K562 (cell line): ENCODE measurements at regions not wholly inside any gene's neighbourhood (a gene's known extent, or its start where the extent isn't known, plus 50 kb on each side); places are given as distances from the start of the nearest gene placed in this dataset.

Experiments used
- ATAC-seq: fragments of 200-7000 bp; cut with Tn5 transposase; 3 replicates; pipeline ENCODE4 v1.9.1; 2020; ENCODE audit warnings: moderate library complexity
- BruUV-seq: library from RNA; stranded (reverse); fragments of 400-500 nt; replicated peaks from 2 replicates; lab custom pipeline; 2021; lab: Mats Ljungman, UMichigan
- CTCF ChIA-PET: fragments of 300-600 bp; formaldehyde crosslinking; extraction: SDS; loops from one replicate; lab custom pipeline; 2021; ENCODE audit warnings: low intra/inter-chr PET ratio; lab: Yijun Ruan, JAX
- POLR2A ChIA-PET: fragments of 300-600, 350-650 bp; sonication (Branson Sonifier 250); formaldehyde crosslinking; extraction: SDS; loops from one replicate; lab custom pipeline; 2021; ENCODE audit warnings: antibody characterized with exemption, inconsistent platforms; lab: Yijun Ruan, JAX
- DNase-seq, 4 experiments: peaks; one replicate each; pipeline versions ENCODE4 v3.0.0 to v3.0.0-alpha.2; 2011 to 2018; ENCODE audit warnings: low spot score in 3 of 4, mixed read lengths in 3 of 4; ENCODE audit errors: extremely low read depth in 1 of 4
- FAIRE-seq: peaks from 2 replicates; lab custom pipeline; 2011; peaks lifted over from hg19 to GRCh38; lab: Jason Lieb, UNC
- H2AFZ ChIP-seq: 2 replicates; pipeline ENCODE4 v1.6.0; 2011; ENCODE audit warnings: low read depth, low read length, control low read depth, inconsistent platforms
- H3K27ac ChIP-seq: fragments of 200-600 bp; 3 replicates; pipeline ENCODE4 v1.8.0; 2011; ENCODE audit warnings: low read depth, mild to moderate bottlenecking, control low read depth, inconsistent platforms, low read length, moderate library complexity, mixed read lengths; ENCODE audit errors: extremely low read depth
- H3K27me3 ChIP-seq, 2 experiments: fragments of 300-600 bp in 1 of 2; 2 replicates in 1 of 2; 3 replicates in 1 of 2; pipeline versions ENCODE4 v1.6.0 to v1.8.0; 2011; ENCODE audit warnings: inconsistent platforms in 2 of 2, low read length in 2 of 2, mild to moderate bottlenecking in 1 of 2, mixed read lengths in 1 of 2, moderate library complexity in 1 of 2; ENCODE audit not compliant: control insufficient read depth in 2 of 2, insufficient read depth in 2 of 2
- H3K36me3 ChIP-seq: fragments of 300-600 bp; 3 replicates; pipeline ENCODE4 v1.8.0; 2011; ENCODE audit warnings: mild to moderate bottlenecking, low read length, inconsistent platforms; ENCODE audit not compliant: control insufficient read depth, insufficient read depth
- H3K4me1 ChIP-seq, 2 experiments: fragments of 200-600 bp in 1 of 2; replicated peaks in 1 of 2; 2 replicates in 1 of 2; 3 replicates in 1 of 2; pipeline versions ENCODE4 v1.5.1 to v1.8.0; 2011; ENCODE audit warnings: inconsistent platforms in 2 of 2, low read length in 2 of 2, mild to moderate bottlenecking in 1 of 2, mixed read lengths in 1 of 2, moderate library complexity in 1 of 2; ENCODE audit not compliant: control insufficient read depth in 2 of 2, insufficient read depth in 2 of 2
- H3K4me2 ChIP-seq: 2 replicates; pipeline ENCODE4 v1.6.1; 2011; ENCODE audit warnings: low read length, control low read depth, inconsistent platforms, mixed read lengths; ENCODE audit not compliant: insufficient read depth
- H3K4me3 ChIP-seq: fragments of 200-600 bp; sonication (generic), shearing (Covaris generic); 2 replicates; pipeline ENCODE4 v1.5.1; 2016; ENCODE audit warnings: control low read depth, inconsistent platforms
- H3K79me2 ChIP-seq: fragments of 200-600 bp; 3 replicates; pipeline ENCODE4 v1.8.0; 2011; ENCODE audit warnings: low read length, inconsistent platforms; ENCODE audit not compliant: control insufficient read depth, insufficient read depth
- H3K9ac ChIP-seq, 2 experiments: 2 replicates each; pipeline versions ENCODE4 v1.6.0 to v1.6.1; 2011; ENCODE audit warnings: low read depth in 2 of 2, low read length in 2 of 2, control low read depth in 1 of 2, inconsistent platforms in 1 of 2, mild to moderate bottlenecking in 1 of 2, mixed read lengths in 1 of 2; ENCODE audit not compliant: insufficient read depth in 1 of 2
- H3K9me1 ChIP-seq: one replicate; pipeline ENCODE4 v1.6.0; 2011; ENCODE audit warnings: inconsistent platforms, mild to moderate bottlenecking, low read length, moderate library complexity; ENCODE audit not compliant: control insufficient read depth, insufficient read depth
- H3K9me3 ChIP-seq: replicated peaks from 2 replicates; pipeline ENCODE4 v1.5.1; 2011; ENCODE audit warnings: low read depth, low read length, inconsistent platforms; ENCODE audit not compliant: control insufficient read depth, insufficient read depth
- H4K20me1 ChIP-seq: replicated peaks from 2 replicates; pipeline ENCODE4 v1.6.1; 2011; ENCODE audit warnings: low read length, inconsistent platforms, mixed read lengths; ENCODE audit not compliant: control insufficient read depth, insufficient read depth
- CBX5 ChIP-seq: IDR thresholded peaks from 2 replicates; pipeline ENCODE4 v1.6.1; 2014; ENCODE audit warnings: low read depth, borderline replicate concordance
- SLC30A9 ChIP-seq: fragments of 250-450 bp; sonication (Bioruptor Pico); IDR thresholded peaks from 2 replicates; pipeline ENCODE4 v1.8.0; 2022; ENCODE audit warnings: mild to moderate bottlenecking, moderate library complexity
- SREBF2 ChIP-seq: sonication (generic); formaldehyde crosslinking; IDR thresholded peaks from 2 replicates; pipeline ENCODE4 v1.4.0; 2020; ENCODE audit warnings: mild to moderate bottlenecking, missing genetic modification reagents
- ZNF408 ChIP-seq: fragments of 250-450 bp; sonication (Bioruptor Pico); IDR thresholded peaks from 2 replicates; pipeline ENCODE4 v1.4.0; 2020; ENCODE audit warnings: low read depth, mild to moderate bottlenecking, moderate library complexity
- WGBS: fragments of 100-300 bp; shearing (Covaris generic); methylation state at CpG from one replicate; pipeline ENCODE4 v1.1.6; 2016; ENCODE audit warnings: low coverage, mixed read lengths; ENCODE audit not compliant: insufficient coverage; ENCODE audit errors: missing lambda C conversion rate; 5-methylcytosine and 5-hydroxymethylcytosine counted together
- in situ Hi-C: fragments of 300-500 bp; cut with MboI; formaldehyde crosslinking; loops from 4 replicates; pipeline ENCODE4 v1.15.0; 2018; ENCODE audit warnings: inconsistent platforms, mixed read lengths
- intact Hi-C: fragments of 100-400 bp; cut with micrococcal nuclease; formaldehyde crosslinking; loops from 2 replicates; pipeline ENCODE4 v1.14.2; 2022
- TF ChIP-seq, protein P1 (sequence below): sonication (generic); formaldehyde crosslinking; IDR thresholded peaks from 2 replicates; pipeline ENCODE4 v1.8.0; 2022; ENCODE audit warnings: missing genetic modification reagents, mild to moderate bottlenecking, moderate library complexity, borderline replicate concordance
- TF ChIP-seq, protein P2 (sequence below): fragments of 250-450 bp; sonication (Bioruptor Pico); IDR thresholded peaks from 2 replicates; pipeline ENCODE4 v1.5.0; 2021; ENCODE audit warnings: mild to moderate bottlenecking, borderline replicate concordance

DNA sequence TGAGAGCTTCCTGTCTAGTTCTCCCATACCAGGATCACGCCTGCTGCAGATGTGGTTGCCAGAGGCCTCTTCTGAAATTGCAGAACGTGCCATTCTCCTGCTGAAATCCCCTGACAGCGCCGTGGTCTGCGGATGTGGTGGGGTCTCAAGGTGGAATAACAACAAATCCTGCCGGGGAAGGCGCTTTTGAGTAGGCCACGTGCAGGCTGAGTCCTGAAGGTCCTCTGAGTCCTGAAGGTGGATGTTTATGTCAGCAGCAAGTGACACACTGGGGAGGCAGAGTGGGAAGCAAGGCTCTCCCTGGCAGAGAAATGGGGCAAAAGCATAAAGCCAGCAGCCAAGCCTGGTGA is 241.4 kb downstream of the MYCN start:
- Histone ChIP-seq H3K4me1 (no peaks in the 10 kb centered on the region), H3K4me2 (no peak overlapping the region), H4K20me1 (no peaks in the 10 kb centered on the region), H3K36me3 (no peaks in the 10 kb centered on the region), H3K9me1 (no peaks in the 10 kb centered on the region), H3K9me3 (no peaks in the 10 kb centered on the region), H3K4me3 (no peak overlapping the region), H3K79me2 (no peaks in the 10 kb centered on the region), H3K27me3 (peaks cover 0 to 27% of the 10 kb centered on the region in 2 experiments; a peak in 2 of 5 replicates), H3K9ac (no peak overlapping the region), H2AFZ (no peak overlapping the region), H3K27ac (no peak overlapping the region)
- in situ Hi-C loops = no loop called here
- TF ChIP-seq SLC30A9 (CRISPR knock-in tag) (no peak), CBX5 (no peak), ZNF408 (CRISPR knock-in tag) (no peak), SREBF2 (CRISPR knock-in tag) (no peak)
- TF ChIP-seq, protein P1, sequence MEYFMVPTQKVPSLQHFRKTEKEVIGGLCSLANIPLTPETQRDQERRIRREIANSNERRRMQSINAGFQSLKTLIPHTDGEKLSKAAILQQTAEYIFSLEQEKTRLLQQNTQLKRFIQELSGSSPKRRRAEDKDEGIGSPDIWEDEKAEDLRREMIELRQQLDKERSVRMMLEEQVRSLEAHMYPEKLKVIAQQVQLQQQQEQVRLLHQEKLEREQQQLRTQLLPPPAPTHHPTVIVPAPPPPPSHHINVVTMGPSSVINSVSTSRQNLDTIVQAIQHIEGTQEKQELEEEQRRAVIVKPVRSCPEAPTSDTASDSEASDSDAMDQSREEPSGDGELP (CRISPR knock-in tag) = no peak
- TF ChIP-seq, protein P2, sequence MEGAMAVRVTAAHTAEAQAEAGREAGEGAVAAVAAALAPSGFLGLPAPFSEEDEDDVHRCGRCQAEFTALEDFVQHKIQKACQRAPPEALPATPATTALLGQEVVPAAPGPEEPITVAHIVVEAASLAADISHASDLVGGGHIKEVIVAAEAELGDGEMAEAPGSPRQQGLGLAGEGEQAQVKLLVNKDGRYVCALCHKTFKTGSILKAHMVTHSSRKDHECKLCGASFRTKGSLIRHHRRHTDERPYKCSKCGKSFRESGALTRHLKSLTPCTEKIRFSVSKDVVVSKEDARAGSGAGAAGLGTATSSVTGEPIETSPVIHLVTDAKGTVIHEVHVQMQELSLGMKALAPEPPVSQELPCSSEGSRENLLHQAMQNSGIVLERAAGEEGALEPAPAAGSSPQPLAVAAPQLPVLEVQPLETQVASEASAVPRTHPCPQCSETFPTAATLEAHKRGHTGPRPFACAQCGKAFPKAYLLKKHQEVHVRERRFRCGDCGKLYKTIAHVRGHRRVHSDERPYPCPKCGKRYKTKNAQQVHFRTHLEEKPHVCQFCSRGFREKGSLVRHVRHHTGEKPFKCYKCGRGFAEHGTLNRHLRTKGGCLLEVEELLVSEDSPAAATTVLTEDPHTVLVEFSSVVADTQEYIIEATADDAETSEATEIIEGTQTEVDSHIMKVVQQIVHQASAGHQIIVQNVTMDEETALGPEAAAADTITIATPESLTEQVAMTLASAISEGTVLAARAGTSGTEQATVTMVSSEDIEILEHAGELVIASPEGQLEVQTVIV = no peak
- DNase-seq = no peak
- ATAC-seq = no peak
- intact Hi-C loops = no loop called here
- CTCF ChIA-PET = no interaction called here
- no TSS peak for BruUV-seq
- POLR2A ChIA-PET = no interaction called here
- 0% methylated on average over 8 of the region's 8 CpGs for WGBS
- FAIRE-seq = no peak
